Spleen (tissue), 11 donors: ENCODE measurements at regions not wholly inside any gene's neighbourhood (a gene's known extent, or its start where the extent isn't known, plus 50 kb on each side); places are given as distances from the start of the nearest gene placed in this dataset.

Experiments
- DNase-seq: peaks from one replicate; pipeline ENCODE4 v3.0.0-alpha.2; 2020
- H3K27ac ChIP-seq, 8 donors: fragments of 200-600 bp; sonication (generic) in 7 of 8; 1 replicate in 4 of 8; 2 replicates in 4 of 8; pipeline versions ENCODE4 v1.5.0 to v1.8.0; 2016 to 2021; ENCODE audit warnings: inconsistent platforms in 4 of 8, mild to moderate bottlenecking in 4 of 8, moderate library complexity in 1 of 8
- H3K27me3 ChIP-seq, 7 donors: fragments of 200-600 bp; sonication (generic) in 6 of 7; replicated peaks in 1 of 7; 1 replicate in 4 of 7; 2 replicates in 3 of 7; pipeline versions ENCODE4 v1.5.0 to v1.8.0; 2016 to 2021; ENCODE audit warnings: inconsistent platforms in 3 of 7, mild to moderate bottlenecking in 1 of 7
- H3K36me3 ChIP-seq, 6 donors: fragments of 200-600 bp; sonication (generic) in 5 of 6; 1 replicate in 4 of 6; 2 replicates in 2 of 6; pipeline versions ENCODE4 v1.5.0 to v1.8.0; 2016 to 2021; ENCODE audit warnings: inconsistent platforms in 2 of 6
- H3K4me1 ChIP-seq, 6 donors: fragments of 200-600 bp; sonication (generic) in 5 of 6; 1 replicate in 3 of 6; 2 replicates in 3 of 6; pipeline versions ENCODE4 v1.5.0 to v1.8.0; 2016 to 2021; ENCODE audit warnings: inconsistent platforms in 3 of 6
- H3K4me3 ChIP-seq, 8 donors: fragments of 200-600 bp; sonication (generic) in 7 of 8; 1 replicate in 4 of 8; 2 replicates in 4 of 8; pipeline versions ENCODE4 v1.5.0 to v1.8.0; 2016 to 2021; ENCODE audit warnings: inconsistent platforms in 4 of 8, mild to moderate bottlenecking in 4 of 8, moderate library complexity in 2 of 8
- H3K9me3 ChIP-seq, 8 donors: fragments of 200-600 bp; sonication (generic) in 7 of 8; 1 replicate in 4 of 8; 2 replicates in 4 of 8; pipeline versions ENCODE4 v1.5.0 to v1.8.0; 2016 to 2021; ENCODE audit warnings: inconsistent platforms in 4 of 8
- POLR2A ChIP-seq, 3 donors: fragments of 450-650 bp; IDR thresholded peaks; one replicate each; pipeline ENCODE4 v1.5.1; 2017; ENCODE audit warnings: antibody characterized with exemption in 3 of 3, mild to moderate bottlenecking in 1 of 3
- POLR2AphosphoS5 ChIP-seq, 3 donors: sonication (generic); formaldehyde crosslinking; IDR thresholded peaks; one replicate each; pipeline ENCODE4 v1.5.1; 2017; ENCODE audit warnings: antibody characterized with exemption in 3 of 3
- WGBS, 5 donors: extraction: QIAGEN DNeasy Blood & Tissue Kit in 3 of 5; methylation state at CpG; one replicate each; pipeline versions ENCODE4 v1.1.5 to v1.1.7; 2013 to 2018; 5-methylcytosine and 5-hydroxymethylcytosine counted together
- intact Hi-C: fragments of 100-400 bp; cut with DNase I; formaldehyde crosslinking; loops from one replicate; pipeline ENCODE4 v1.15.0; 2023; ENCODE audit warnings: low total_unique reads
- TF ChIP-seq, protein P1 (sequence below), 11 experiments: fragments of 200-600 bp in 7 of 11; fragments of 450-650 bp in 4 of 11; sonication (generic) in 4 of 11; IDR thresholded peaks in 8 of 11; conservative IDR thresholded peaks in 3 of 11; 1 replicate in 7 of 11; 2 replicates in 4 of 11; pipeline versions ENCODE4 v1.4.0 to v1.8.0; 2016 to 2021; ENCODE audit warnings: antibody characterized with exemption in 11 of 11, inconsistent platforms in 4 of 11, mild to moderate bottlenecking in 1 of 11
- donor health status: healthy with polysubstance abuse.
- donor health status: DM: no; HTN: no; CAD: no; lungs with moderate emphysema.
- donor health status: DM: no; HTN: no; CAD: no.
- donor health status: Bipolar disorder and iron deficiency.
- donor health status: healthy.
- donor health status: DM: no; HTN: no; CAD: no.
- donor health status: DM: yes; HTN: yes; CAD: no.

- intact Hi-C loops, result no loop called here
- Histone ChIP-seq H3K4me3 (no peak overlapping the region), H3K36me3 (no peaks in the 10 kb centered on the region), H3K4me1 (no peaks in the 10 kb centered on the region), H3K27me3 (no peaks in the 10 kb centered on the region), H3K9me3 (peaks cover 0 to 22% (median 9%) of the 10 kb centered on the region in 8 donors), H3K27ac (no peak overlapping the region)
- no peak for TF ChIP-seq POLR2AphosphoS5 (IDR thresholded peaks at IDR 0.05)
- TF ChIP-seq, protein P1, sequence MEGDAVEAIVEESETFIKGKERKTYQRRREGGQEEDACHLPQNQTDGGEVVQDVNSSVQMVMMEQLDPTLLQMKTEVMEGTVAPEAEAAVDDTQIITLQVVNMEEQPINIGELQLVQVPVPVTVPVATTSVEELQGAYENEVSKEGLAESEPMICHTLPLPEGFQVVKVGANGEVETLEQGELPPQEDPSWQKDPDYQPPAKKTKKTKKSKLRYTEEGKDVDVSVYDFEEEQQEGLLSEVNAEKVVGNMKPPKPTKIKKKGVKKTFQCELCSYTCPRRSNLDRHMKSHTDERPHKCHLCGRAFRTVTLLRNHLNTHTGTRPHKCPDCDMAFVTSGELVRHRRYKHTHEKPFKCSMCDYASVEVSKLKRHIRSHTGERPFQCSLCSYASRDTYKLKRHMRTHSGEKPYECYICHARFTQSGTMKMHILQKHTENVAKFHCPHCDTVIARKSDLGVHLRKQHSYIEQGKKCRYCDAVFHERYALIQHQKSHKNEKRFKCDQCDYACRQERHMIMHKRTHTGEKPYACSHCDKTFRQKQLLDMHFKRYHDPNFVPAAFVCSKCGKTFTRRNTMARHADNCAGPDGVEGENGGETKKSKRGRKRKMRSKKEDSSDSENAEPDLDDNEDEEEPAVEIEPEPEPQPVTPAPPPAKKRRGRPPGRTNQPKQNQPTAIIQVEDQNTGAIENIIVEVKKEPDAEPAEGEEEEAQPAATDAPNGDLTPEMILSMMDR (IDR thresholded peaks at IDR 0.05 in 8 of 11, conservative IDR thresholded peaks at IDR 0.05 in 3 of 11), result no peak
- TF ChIP-seq POLR2A (IDR thresholded peaks at IDR 0.05), result no peak
- DNase-seq, result no peak
- WGBS, 5 donors, result 77 to 84% (median 81%) methylated on average over 4 of the region's 4 CpGs
Observed at GRCh38 chr18:51580580-51580979, 383.1 kb upstream of the MEX3C start.

DNA sequence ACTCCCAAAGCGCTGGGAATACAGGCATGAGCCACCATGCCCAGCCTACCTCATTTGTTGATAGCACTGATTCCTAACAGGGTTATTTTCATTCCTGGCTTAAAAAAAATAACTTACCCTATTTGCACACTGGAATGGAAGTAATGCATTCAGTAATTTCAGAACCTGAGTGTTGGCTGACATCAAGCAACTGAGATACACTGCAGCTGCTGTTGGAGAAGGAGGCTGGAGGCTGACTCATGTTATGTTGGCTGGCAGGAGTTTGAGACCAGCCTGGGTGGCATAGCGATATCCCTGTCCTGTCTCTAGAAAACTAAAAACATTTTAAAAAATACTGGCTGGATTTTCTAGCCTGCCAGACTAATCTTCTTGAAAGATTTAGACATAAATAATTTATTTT, 385.1 kb upstream of the MEX3C start:
- 84 to 94% (median 90%) methylated on average over 2 of the region's 2 CpGs for WGBS, 5 donors
- no peaks in the 10 kb centered on the region for H3K4me1 ChIP-seq
- peaks cover 0 to 12% (median 7%) of the 10 kb centered on the region in 8 donors for H3K9me3 ChIP-seq
- no peak overlapping the region for H3K27ac ChIP-seq
- H3K36me3 ChIP-seq, result no peaks in the 10 kb centered on the region
- TF ChIP-seq, protein P1 (IDR thresholded peaks at IDR 0.05 in 8 of 11, conservative IDR thresholded peaks at IDR 0.05 in 3 of 11), result no peak
- no peak for TF ChIP-seq POLR2A (IDR thresholded peaks at IDR 0.05)
- no peak for TF ChIP-seq POLR2AphosphoS5 (IDR thresholded peaks at IDR 0.05)
- no peak for DNase-seq
- intact Hi-C loops, result no loop called here
- no peak overlapping the region for H3K4me3 ChIP-seq
- H3K27me3 ChIP-seq, result no peaks in the 10 kb centered on the region

GRCh38 chr18:51588616-51589015, 391.1 kb upstream of the MEX3C start:
- Histone ChIP-seq H3K4me3 (no peak overlapping the region), H3K4me1 (no peaks in the 10 kb centered on the region), H3K9me3 (no peaks in the 10 kb centered on the region), H3K27ac (no peak overlapping the region), H3K27me3 (no peaks in the 10 kb centered on the region), H3K36me3 (no peaks in the 10 kb centered on the region)
- no peak for DNase-seq
- no peak for TF ChIP-seq POLR2AphosphoS5 (IDR thresholded peaks at IDR 0.05)
- no peak for TF ChIP-seq POLR2A (IDR thresholded peaks at IDR 0.05)
- TF ChIP-seq, protein P1 (IDR thresholded peaks at IDR 0.05 in 8 of 11, conservative IDR thresholded peaks at IDR 0.05 in 3 of 11), result no peak
- WGBS, 5 donors, result 68 to 85% (median 76%) methylated on average over 3 of the region's 3 CpGs
- intact Hi-C loops, result no loop called here

GRCh38 chr18:51593931-51594330, 396.4 kb upstream of the MEX3C start:
- WGBS, 5 donors, result 65 to 78% (median 74%) methylated on average over 2 of the region's 2 CpGs
- Histone ChIP-seq H3K4me1 (no peaks in the 10 kb centered on the region), H3K9me3 (peaks cover 3 to 22% (median 15%) of the 10 kb centered on the region in 8 donors), H3K4me3 (no peak overlapping the region), H3K27ac (no peak overlapping the region), H3K27me3 (peaks cover 0 to 3% (median 0%) of the 10 kb centered on the region in 7 donors), H3K36me3 (no peaks in the 10 kb centered on the region)
- DNase-seq, result no peak
- intact Hi-C loops, result no loop called here
- TF ChIP-seq POLR2AphosphoS5 (IDR thresholded peaks at IDR 0.05) (no peak), POLR2A (IDR thresholded peaks at IDR 0.05) (no peak)

- intact Hi-C loops, result no loop called here
Observed at GRCh38 chr18:51603111-51603510, 405.6 kb upstream of the MEX3C start.

More at GRCh38 chr18:51603111-51603510, 405.6 kb upstream of the MEX3C start:
- Histone ChIP-seq H3K27me3 (no peaks in the 10 kb centered on the region), H3K9me3 (peaks cover 0 to 8% (median 2%) of the 10 kb centered on the region in 8 donors), H3K27ac (no peak overlapping the region), H3K4me1 (no peaks in the 10 kb centered on the region), H3K4me3 (no peak overlapping the region), H3K36me3 (no peaks in the 10 kb centered on the region)
- TF ChIP-seq POLR2A (IDR thresholded peaks at IDR 0.05) (no peak), POLR2AphosphoS5 (IDR thresholded peaks at IDR 0.05) (no peak)
- TF ChIP-seq, protein P1 (IDR thresholded peaks at IDR 0.05 in 8 of 11, conservative IDR thresholded peaks at IDR 0.05 in 3 of 11), result no peak
- no peak for DNase-seq
